CD4-positive, alpha-beta T cell treated with Interleukin-4 for 1 hour (primary cell): ENCODE measurements at regions not wholly inside any gene's neighbourhood (a gene's known extent, or its start where the extent isn't known, plus 50 kb on each side); places are given as distances from the start of the nearest gene placed in this dataset.
"Not testable (repeated sequence)": the region's sequence is repeated elsewhere in the genome, so short reads cannot be mapped to it uniquely, and the experiment has no call there.

Experiments used
- DNase-seq, 2 donors: peaks; one replicate each; pipeline ENCODE4 v3.0.0-alpha.2; 2020 to 2022

DNA sequence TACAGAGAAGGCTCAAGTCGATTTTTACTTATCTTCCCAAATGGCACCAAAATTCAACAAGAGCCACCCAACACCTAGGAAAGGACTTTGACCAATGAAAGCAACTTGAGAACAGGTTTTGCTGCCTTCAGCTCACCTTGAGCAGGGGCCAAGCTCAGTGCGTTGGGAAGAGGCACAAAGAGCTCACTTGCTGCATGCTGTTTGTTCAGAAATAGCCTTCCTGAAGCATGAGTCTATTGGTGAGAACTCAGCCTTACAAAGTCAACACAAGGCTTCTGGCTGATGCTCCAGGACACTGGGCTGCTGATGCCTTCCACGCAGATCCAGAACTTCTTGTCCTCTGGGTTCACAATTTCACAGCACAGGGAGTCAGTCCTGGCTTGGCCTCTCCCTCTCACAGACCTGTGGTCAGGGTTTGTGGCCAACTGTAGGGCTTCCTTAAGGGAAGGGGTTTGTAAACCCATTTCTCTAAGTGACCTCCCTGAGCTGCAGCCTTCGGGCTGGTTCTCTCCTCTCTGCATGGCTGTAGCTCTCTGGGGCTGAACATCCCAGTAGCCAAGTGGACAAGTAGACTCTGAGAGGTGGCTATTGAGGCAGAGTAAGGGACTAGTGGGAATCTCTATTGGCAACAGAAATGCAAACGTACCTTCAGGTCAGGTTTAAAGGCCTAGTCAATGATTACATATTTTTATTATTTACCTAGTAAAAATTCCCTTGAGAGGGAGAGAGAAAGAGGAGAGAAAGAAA lies 124.7 kb upstream of the GATA6 start:
- DNase-seq = no peak

DNA sequence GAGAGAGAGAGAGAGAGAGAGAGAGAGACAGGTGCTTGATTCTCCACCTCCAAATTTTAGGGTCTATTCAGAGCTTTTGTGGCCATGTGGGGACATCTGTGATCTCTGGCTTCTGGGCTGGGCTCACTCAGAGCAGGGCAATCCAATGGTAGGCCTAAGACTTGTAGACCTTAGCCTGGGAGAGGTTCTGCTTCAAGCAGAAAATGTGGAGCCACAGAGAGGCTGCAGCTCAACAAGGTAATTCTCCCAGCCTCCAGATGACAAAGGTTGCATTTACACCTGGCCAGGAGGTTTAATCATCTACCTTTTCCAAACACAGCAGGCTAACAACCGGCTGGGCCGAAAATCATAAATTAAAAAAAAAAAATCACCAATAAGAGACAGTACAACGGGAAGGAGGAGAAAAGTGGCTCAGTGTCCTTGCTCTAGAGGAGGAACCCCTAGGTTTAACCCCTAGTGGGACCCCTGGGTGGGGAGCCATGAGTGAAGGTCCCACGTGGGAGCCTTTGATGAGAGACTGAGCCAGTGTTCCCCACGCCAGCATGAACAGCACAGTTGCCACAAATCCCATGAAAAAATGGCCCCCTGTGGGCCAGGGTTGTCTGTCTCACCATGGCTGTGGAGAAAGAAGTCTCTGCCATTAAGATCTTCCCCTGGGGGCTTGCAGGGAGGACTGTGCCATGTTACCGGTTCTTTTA lies 124.0 kb upstream of the GATA6 start:
- no peak for DNase-seq

DNA sequence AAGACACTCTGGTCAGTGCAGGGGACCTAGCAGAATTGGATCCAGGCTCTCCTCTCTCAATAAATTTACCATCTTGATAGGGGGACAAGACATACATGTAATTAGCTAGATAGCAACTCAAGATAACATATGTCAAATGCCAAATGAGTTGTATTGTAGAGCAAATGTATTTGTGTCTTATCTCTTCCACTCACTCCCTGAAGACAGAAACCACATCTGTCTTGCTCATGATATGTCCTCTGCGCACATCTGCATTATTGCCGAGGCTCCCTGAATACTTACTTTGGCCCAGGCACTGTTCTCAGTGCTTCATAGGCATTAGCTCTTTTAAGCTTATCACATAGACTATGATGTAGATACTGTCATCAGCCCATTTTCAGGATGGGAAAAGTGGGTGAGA lies 122.9 kb upstream of the GATA6 start:
- no peak for DNase-seq

DNA sequence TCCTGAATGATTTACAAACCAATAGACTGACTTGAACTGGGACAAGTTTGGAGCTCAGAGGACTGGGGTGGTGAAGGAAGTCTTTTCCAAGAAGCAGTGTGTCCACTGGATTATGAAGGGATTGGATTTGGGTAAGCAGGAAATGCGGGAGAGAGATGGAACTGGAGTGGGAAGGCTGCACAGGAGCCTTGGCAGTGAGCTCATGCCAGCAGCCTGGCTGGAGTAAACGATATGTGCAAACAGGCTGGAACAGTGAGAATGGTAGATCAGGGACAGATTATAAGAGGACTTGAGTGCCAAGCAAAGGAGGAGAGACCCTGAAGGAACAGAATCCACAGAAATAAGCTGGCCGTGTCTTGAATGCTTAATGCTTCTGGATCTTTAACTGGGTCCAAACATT lies 121.9 kb upstream of the GATA6 start:
- no peak for DNase-seq

DNA sequence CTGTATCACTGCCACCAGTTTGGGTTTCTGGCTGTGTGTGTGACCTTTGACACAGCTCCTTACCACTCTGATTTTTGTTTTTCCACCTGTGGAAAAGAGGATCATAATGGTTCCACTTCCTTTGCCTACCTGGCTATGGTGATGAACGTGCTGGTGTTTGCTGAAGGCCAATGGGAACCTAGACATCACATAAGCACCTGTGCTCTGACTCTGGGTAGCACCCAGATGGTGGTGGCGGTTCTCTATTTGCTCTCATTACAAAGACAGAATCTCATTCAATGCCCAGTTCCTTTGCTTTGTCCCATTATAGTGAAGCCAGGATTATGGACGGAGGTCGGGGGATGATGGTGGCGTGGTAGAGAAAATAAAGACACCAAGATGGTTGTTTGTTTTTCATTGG lies 121.2 kb upstream of the GATA6 start:
- no peak for DNase-seq

DNA sequence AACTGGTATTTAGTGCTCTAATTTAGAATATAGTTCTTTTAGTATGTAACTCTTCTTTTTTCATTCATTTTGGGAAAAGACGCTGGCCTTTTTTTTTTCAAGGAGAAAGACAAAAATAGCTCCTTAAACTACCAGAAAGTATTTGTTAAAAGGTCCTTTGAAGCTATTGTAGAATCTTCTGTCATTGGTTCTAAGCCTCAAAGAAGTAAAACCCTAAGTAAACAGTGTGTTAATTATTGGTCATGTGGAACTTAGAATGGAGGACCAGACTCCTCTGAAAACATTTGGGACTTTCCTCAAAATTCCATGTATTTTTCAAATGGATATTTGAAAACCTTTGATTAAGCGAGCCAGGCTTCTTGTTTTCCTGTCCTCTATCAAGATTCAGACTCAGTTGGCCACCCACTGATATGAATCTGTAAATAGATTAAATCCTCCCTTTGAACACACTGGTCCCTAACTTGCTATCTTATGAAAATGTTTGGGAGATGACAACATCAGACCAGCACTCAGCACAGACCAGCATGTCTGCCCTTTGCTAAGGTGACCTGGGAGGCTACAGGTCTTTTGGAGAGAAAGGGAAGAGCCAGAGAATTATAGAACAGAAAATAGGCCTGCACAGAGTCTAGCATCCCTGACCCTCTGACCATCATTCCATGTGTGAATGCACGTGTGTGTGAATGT lies 120.3 kb upstream of the GATA6 start:
- DNase-seq = no peak

DNA sequence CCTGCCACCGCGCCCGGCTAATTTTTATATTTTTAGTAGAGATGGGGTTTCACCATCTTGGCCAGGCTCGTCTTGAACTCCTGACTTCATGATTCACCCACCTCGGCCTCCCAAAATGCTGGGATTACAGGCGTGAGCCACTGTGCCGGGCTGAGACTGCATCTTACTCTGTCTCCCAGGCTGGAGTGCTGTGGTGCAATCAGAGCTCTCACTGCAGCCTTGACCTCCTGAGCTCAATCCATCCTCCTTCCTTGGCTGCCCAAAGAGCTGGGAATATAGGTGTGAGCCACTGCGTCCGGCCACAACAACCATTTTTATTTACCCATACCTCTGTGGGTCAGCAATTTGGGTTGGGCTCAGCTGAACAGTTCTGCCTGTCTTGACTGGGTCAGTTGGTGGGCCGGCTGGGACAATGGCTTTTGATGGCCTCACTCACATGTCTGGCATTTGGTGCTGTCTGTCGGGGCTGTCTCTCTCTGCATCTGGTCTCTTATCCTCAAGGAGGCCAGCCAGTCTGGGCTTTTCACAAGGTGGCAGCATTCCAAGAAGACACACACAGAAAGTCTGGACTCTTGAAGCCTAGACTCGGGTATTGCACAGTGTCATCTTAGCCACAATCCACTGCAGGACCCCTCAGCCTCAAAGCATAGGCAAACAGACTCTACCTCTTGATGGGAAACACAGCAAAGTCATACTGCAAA lies 116.8 kb upstream of the GATA6 start:
- DNase-seq = no peak

DNA sequence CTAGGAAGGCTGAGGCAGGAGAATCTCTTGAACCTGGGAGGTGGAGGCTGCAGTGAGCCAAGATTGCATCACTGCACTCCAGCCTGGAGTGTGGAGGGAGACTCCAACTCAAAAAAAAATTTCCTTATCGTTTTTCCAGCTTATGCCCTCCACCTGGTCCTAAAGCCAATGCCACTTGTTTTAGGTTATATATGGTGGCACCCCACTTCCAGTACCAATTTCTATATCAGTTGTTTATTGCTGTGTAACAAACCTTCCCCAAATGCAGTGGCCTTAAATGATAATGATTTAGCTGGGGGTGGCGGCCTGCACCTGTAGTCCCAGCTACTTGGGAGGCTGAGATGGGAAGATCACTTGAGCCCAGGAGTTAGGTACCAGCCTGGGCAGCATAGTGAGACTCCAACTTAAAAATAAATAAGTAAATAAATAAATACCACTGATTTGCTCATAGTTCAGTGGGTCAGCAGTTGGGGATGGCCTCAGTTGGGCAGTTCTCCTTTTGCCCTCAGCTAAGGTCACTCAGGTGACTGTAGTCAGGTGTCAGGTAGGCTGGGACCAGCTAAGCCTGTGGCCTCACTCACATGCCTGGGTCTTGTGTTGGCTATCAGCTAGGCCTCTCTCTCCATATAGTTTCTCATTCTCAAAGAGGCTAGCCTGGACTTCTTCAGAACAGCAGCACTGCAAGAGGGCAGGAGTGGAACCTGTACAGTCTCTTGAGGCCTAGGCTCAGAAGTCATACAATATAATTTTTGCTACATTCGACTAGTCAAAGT lies 113.7 kb upstream of the GATA6 start:
- no peak for DNase-seq

DNA sequence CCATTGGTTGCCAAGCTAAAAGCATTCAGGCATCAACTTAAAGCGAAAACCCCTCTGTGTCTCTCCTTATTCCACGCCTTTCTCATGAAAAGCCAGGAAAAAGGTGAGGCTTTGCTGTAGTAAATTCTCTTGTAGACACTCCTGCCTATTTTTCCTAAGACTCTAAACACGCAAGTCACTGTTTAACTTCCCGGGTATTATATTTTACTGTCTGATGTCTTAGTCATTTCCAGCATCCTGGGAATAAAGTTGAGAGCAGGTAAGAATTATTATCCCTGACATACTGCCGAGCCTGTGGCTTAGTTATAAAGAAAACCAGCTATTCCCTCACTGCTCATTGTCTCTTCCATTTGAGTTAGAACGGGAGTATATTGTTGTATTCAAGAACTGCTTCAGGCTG lies 112.4 kb upstream of the GATA6 start:
- DNase-seq = no peak

DNA sequence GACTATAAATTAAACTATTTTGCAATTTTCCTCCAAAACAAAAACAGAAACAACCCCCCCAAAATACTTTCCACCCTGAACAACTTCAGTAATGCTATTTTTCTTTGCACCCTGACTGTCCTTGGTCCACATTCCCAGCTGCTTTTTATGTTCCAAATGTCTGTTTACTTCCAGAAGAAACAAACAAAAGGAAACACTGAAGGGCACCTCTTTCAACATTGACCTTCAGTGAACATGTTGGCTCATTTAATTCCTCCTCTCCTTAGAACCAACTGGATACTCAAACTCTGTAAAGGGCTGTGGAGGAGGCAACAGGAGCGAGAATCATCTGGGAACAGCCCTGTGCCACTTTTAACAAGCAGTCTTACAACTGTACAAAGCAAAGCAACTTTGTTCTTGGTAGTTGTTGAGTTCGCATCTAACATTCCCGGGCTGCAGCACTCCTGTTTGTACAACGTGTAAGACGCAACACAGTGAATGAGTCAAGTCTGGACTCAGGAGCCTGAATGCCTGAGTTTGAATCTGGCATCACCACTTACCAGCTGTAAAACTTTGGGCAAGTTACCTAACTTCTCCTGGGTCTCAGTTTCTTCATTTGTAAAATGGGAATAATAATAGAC lies 111.4 kb upstream of the GATA6 start:
- no peak for DNase-seq

DNA sequence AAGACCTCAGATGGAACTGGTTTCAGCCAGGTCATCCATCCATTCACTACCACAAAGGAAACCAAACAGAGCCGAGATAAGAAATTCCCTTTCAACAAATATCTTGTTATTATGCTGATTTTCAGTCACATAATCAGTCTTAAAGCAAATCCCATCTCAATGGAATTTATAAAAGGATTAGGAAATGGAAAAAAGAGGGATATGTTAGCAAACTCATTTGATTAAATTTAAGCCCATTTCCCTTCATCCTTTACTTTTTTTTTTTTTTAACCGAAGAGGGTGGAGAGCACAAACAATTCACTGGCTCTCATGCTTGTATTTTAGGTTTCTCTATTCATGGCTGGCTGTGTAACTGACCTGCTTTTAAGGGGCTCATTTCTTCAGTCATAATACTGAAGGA lies 109.0 kb upstream of the GATA6 start:
- DNase-seq = no peak

DNA sequence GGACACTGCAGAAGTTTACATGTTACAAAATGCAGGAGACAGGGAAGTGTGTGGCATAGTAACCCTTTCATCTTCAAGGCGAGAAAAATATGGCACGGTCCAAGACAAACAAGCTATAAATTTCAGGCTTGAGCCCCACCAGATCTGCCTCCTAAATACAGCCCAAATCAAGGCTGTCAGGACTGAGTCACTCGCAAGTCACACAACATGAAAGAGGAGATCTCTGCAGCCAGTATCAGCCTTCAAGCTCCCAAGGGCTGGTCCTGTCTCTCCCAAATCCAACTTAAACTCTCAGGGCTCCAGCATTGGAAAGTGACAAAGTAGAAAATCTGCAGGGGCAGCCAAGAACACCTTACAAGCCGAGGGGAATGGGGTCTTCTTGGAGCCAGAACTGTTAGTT lies 106.3 kb upstream of the GATA6 start:
- no peak for DNase-seq

DNA sequence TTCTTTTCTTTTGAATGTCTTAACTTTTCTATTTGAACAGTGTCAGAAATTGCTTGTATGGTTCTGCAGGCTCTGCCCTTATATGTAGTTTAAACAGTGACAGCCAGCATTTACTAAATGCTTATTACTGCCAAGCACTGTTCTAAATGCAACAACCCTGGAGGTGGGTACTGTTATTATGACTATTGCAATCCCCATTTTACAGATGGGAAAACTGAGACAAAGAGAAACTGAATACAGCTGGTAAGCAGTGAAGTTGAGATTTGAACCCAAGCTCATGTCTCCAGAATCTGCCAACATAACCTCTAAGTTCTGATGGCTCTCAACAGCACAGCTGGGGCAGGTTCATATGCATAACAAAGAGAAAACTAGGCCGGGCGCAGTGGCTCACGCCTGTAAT lies 105.7 kb upstream of the GATA6 start:
- no peak for DNase-seq

DNA sequence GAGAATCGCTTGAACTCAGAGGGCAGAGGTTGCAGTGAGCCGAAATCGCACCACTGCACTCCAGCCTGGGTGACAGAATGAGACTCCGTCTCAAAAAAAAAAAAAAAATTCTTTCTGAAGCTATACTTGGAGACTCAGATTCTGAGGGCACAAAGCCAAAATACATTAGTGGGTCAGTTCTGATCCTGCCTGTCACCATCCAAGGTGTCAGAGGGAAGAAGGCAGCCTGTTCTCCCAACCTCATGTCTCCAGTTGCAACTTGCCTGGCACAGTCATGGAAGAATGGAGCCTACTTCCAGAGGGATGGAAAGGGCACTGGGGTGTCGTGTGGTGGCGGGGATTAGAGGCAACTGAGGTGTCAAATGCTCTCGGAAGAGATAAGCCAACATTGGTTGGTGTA lies 104.8 kb upstream of the GATA6 start:
- no peak for DNase-seq

DNA sequence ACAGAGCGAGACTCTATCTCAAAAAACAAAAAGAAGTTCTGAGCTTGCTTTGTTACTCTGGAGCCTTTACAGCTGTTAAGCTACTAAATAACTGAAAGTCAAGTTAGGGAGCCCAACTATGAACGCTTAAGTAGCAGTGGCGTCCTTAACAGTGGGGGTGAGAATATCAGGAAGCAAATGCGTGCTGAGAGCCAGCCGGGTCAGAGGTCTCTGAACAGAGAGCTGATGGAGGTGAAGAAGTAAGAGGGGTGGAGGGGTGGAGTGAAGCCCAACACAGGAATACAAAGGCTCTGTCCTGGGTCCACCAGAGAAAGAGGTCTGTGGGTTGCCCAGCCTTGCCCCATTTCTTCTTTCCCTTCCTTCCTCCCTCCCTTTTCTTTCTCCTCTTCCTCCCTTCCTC lies 104.1 kb upstream of the GATA6 start:
- DNase-seq = no peak

DNA sequence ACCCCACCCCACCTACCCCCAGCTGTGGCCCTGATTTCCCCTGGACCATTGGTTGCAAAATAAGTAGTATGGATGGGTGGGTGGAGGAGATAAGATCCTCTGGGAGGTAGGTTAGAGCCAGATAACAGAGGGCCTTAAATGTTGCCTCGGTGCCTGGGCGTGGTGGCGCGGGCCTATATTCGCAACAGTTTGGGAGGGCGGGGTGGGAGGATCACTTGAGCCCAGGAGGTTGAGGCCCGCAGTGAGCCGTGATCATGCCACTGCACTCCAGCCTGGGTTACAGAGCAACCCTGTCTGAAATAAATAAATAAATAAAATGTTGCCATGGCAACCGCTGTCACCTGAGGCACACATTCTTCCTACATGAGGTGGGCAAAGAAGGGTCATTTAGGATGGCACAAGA lies 103.3 kb upstream of the GATA6 start:
- DNase-seq = no peak

DNA sequence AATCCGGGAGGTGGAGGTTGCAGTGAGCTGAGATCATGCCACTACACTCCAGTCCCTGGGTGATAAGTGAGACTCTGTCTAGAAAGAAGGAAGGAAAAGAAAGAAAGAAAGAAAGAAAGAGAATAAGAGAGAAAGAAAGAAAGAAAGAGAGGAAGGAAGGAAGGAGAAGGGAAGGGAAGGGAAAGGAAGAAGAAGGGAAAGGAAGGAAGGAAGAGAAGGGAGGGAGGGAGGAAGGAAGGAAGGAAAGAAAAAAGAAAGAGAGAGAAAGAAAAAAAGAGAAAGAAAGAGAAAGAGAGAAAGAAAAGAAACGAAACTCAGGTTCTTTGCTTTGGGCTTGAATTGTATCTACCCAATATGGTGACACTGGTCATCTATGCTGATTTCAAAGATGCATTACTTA lies 102.3 kb upstream of the GATA6 start:
- DNase-seq = no peak

DNA sequence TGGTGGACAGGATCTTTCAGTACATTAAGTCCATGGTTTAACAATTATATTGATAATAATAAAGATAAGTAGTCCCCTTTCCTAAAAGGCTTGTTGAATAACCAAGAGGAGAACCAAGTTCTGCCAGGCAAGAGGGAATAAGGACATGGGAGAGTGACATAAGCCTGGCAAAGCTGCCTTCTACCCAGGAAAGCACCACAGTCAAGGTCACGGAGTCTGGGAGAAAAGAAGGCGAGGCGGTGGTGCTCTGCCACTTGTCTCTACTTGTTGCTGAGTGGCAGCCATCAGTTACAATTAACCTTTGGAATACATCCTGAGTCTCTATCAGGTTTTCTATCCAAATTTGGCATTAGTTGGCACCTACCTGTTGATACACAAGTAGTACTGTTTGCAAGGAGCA lies 101.7 kb upstream of the GATA6 start:
- DNase-seq = no peak

DNA sequence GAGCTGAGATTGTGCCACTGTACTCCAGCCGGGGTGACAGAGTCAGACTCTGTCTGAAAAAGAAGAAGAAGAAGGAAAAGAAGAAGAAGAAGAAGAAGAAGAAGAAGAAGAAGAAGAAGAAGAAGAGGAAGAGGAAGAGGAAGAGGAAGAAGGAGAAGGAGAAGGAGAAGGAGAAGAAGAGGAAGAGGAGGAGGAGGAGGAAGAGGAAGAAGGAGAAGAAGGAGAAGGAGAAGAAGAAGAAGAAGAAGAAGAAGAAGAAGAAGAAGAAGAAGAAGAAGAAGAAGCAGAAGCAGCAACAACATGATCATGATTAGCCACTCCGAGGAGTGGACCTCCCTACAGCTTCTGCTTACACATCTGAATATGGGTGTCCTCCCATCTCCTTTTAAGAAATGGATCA lies 100.6 kb upstream of the GATA6 start:
- DNase-seq = not testable (repeated sequence)

DNA sequence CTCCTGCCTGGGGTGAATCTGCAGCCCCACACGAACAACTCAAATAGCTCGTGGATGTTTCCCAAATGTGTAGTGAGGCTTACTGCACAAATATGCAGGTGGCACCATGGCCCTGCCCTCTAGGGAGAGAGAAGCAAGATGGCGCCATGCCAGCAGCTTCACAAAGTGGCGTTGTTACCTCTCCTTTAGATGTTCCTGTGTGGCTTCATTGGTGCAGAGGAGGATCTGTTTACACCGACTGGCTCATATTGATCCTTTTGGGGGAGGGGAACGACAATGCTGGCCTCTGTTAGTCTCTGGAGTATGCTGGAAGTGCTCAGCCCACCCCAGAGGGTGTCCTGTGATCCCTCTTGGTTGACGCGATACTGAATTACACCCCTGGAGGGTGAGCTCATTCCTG lies 99.5 kb upstream of the GATA6 start:
- no peak for DNase-seq

DNA sequence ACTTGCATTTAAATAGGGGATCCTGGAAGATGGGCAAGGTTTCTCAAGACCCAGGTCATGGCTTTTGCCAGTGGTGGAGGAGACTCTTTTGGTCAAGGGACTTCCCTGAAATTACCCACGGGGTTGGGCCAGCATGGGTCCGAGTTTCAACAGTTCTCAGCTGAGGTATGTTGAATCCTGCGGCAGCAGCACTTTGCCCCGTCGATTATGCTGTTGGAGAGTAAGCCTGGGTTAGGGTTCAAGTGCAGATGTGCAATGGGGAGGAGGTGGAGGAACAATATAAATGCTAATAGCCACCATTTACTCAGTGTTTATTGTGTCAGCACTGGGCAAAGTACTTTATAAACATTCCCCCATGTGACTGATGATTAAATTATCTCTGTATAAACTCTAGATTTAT lies 96.0 kb upstream of the GATA6 start:
- no peak for DNase-seq

DNA sequence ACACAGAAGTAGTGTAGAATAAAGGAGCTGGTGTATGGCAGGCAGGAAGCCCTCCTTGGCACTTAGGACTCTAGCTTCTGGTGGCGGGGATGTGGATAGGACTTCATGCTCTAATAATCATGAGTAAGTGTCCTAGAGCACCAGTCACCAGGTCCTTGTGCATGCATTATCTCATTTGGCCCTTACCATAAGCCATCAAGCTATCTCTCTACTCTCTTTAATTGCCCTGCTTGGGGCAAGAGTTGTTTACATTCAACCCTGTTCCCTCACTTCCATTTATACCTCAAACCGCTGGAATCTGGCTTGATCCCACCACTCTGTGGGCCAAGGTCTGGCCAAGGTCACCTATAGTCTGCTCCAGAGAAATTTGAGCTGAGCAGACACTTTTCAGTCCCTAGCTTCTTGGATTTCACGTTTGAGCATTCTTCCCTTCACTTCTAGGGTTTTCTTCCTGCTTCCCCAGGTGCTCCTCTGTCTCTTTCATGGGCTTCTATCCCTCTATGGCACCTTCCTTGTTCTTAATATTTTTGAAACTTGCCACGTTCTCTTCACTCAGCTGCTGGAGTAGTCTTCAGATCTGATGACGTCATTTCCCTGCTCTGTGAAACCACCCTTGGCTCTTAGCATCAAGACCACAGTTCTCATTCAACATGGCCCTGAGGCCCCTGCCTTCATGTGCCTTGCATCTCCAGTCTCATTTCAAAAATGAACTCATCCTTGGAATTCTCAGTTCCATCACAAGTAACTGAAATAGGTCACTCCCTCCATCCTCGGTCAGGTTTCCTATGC lies 94.9 kb upstream of the GATA6 start:
- no peak for DNase-seq
